Hematopoietic multipotent progenitor cell treated with erythropoietin and hydrocortisone succinate and interleukin-3 and kit ligand, for 4 days (in vitro differentiated cells): ENCODE measurements at regions not wholly inside any gene's neighbourhood (a gene's known extent, or its start where the extent isn't known, plus 50 kb on each side); places are given as distances from the start of the nearest gene placed in this dataset.

Experiments used
- DNase-seq: peaks from one replicate; pipeline ENCODE4 v3.0.0-alpha.2; 2015

DNA sequence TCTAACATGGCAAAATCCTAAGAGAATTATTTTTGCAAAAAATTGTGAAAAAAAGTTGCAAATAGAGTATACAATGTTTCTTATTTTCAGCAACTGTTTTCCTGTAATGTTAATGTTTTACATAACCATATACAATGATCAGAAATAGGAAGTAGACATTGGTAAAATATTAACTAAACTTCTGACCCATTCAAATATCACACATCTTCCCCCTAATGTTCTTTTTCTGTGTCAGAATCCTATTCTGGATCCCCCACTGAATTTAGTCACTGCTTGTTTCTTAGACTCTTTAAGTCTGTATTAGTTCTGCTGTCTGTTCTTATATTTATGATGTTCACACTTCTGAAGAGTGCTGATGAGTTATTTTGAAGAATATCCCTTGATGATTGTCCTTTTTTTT is 62.0 kb downstream of the HFE start:
- no peak for DNase-seq

GRCh38 chr6:26152226-26153101 is 65.2 kb downstream of the HFE start:
- no peak for DNase-seq

- DNase-seq, result peak; percentile 69
Measured at GRCh38 chr6:26155061-26155930, 68.1 kb downstream of the HFE start.

GRCh38 chr6:26156105-26156849 is 69.0 kb downstream of the HFE start:
- peak; percentile 94 for DNase-seq

- no peak for DNase-seq
Measured at GRCh38 chr6:26156850-26157250, 69.6 kb downstream of the HFE start.

DNA sequence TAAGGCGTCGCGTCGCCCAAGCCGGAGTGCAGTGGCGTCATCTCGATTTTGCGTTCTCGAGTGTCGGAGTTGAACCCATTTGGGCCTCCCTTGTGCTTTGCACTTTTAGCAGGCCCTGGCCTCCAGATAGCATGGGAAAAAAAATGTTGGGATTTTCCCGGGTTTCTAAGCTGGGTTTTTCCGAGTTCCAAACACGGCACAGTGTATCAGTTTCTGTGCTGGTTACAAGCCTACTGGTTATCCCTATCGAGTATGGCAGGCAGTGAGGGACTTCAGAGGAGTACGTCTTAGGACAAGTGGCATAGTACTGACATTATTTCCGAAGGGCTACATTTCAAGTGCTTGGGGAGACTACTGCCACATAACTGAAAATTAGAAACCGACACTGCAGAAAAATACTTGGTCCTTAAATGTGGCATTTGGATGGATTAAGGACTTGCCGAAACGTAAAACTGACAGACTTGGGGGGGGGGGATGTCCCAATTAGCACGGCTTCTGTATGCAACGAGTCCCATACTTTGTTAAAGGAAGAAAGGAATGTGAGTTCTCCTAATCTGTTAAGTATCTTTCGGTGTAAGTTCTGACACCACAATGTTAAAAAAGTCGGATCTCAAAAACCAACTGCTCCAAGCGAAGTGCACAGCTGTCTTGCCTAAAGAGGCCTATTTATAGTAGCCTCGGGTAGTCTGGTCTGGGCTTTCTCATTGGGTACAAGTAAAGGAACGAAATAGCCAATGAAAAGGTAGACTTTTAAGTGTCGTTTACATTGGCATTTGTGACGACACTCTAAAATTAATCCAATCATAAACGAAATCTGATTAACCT is 70.2 kb downstream of the HFE start:
- peak; percentile 99 for DNase-seq

- no peak for DNase-seq
Measured at GRCh38 chr6:26158076-26158580, 70.9 kb downstream of the HFE start.

DNA sequence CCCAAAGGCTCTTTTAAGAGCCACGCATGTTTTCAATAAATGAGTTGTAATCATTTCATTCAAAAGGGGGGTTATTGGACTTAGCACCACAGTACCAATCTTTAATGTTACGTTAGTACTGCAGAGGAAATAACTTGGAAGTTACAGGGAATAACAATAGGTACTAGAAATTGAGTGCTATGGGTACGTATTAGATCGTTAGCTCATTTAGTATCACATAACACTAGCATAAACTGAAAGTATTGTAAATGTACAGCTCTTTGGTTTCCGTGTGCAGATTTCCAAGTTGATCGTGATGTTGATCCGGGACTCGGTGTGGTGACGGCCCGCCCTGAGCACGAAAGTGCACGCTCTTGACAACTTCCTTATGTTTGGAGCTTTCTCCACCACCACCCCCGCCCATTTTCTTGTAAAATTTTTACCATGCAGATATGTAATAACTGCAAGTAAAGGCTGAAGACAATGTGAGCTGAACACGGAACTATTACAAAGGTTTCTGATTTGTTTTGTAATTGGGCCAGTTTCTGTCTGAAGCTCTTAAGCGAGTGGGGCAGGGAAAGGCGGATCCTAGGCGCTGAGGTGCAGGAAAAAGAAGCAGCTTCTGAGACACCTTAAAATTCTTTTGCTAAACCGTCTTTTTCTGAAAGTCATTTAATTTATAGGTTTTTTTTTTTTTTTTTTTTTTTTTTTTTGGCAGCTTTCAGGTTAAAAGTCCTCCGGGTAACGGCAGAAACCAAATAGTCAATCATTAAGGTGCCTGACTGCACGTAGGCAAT is 71.5 kb downstream of the HFE start:
- DNase-seq, result peak; percentile 93

GRCh38 chr6:26159357-26160273 is 72.4 kb downstream of the HFE start:
- peak; percentile 72 for DNase-seq

DNA sequence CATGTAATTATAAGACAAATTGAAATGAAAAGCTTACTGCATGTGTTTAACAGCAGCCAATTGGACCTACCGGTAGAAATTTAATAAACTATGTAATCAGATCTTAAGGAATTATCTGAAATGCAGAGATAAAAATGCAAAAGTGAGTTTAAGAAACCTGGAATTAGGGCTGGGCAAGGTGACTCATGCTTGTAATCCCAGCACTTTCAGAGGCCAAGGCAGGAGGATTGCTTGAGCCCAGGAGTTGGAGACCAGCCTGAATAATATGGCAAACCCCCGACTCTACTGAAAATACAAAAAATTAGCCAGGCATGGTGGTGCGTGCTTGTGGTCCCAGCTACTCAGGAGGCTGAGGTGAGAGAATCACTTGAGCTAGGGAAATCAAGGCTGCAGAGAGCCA is 74.1 kb downstream of the HFE start:
- no peak for DNase-seq

DNA sequence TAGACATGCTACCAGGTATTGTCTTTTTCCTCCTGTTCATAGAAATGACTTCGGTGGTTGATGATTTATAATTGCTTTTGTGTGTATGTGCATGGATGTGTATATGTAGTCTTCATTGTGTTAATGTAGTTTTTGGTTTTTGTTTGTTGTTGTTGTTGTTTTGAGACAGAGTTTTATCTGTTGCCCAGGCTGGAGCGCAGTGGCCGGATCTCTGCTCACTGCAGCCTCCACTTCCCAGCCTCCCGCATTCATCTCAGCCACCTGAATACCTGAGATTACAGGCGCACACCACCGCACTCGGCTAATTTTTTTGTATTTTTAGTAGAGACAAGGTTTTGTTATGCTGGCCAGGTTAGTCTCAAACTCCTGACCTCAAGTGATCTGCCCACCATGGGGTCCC is 75.2 kb downstream of the HFE start:
- DNase-seq, result no peak

DNA sequence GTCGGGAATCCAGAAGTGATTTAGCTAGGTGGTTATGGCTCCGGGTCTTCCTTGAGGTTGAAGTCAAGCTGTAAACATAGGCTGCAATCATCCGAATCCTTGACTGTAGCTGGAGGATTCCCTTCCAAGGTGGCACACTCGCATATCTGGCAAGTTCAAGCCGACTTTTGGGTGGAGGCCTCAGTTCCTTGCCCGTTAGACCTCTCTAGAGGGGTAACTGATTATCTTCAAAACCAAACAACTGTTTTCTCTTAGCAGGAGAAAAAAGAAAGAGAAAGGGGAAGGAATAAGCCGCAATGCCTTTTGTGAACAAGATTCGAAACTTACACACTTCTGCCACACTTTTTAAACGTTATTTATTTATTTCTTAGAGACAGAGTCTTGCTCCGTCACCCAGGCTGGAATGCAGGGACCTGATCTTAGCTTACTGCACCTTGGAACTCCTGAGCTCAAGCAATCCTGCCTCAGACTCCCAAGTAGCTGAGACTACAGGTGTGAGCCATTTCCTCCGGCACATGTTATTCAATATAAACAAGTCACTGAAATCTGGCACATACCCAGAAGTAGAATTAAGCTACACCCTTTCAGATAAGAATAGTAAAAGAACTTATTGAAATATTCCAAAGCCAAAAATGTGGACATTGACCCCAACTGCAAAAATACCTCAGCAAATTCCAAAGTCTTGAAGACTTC is 76.3 kb downstream of the HFE start:
- DNase-seq, result peak; percentile 81

GRCh38 chr6:26164120-26164505 is 76.9 kb downstream of the HFE start:
- no peak for DNase-seq

- DNase-seq, result no peak
Measured at GRCh38 chr6:26165261-26165790, 78.1 kb downstream of the HFE start.

- peak; percentile 42 for DNase-seq
Measured at GRCh38 chr6:26170181-26170580, 83.0 kb downstream of the HFE start.

GRCh38 chr6:26170951-26171841 is 84.0 kb downstream of the HFE start:
- DNase-seq, result peak; percentile 46

- peak; percentile 81 for DNase-seq
Measured at GRCh38 chr6:26172608-26172968, 85.4 kb downstream of the HFE start.

DNA sequence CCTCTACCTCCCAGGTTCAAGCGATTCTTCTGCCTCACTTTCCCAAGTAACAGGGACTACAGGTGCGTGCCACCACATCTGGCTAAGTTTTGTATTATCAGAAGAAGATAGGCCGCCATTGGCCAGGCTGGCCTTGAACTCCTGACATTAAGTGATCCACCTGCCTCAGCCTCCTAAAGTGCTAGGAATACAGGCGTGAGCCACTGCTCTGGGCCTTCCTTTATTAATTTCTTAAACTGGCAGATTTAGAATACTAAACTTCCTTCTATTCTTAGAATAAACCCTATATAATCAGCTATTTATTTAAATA is 86.6 kb downstream of the HFE start:
- peak; percentile 50 for DNase-seq
